ENCODE measurements at regions not wholly inside any gene's neighbourhood (a gene's known extent, or its start where the extent isn't known, plus 50 kb on each side); places are given as distances from the start of the nearest gene placed in this dataset.

DNA sequence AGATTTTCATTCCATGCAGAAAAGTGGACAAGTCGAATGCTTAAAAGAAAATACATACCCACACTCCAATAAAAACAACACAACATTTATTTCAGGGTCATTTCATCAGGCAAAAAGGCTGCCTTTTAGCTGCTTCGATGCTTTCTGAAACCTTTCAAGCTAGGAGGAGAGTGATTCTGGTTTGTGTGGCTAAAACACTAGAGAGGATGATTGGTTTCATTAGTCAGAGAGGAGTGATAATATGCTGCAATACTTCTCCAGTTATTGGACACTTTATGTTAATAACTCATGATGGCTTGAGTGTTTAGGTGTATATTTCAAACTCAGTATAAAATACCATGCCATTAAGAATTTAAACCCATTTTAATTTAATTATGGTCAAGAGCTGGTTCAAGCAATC is 614.0 kb downstream of the SLC4A3 start:
- Mint-ChIP-seq H3K27ac (no peak overlapping the region), H3K4me1 (ENCODE audit: low read depth) (no peaks in the 10 kb centered on the region), H3K9me3 (no peaks in the 10 kb centered on the region), H3K36me3 (ENCODE audit: low read depth) (no peaks in the 10 kb centered on the region), H3K4me3 (no peak overlapping the region), H3K27me3 (ENCODE audit: low read depth) (no peaks in the 10 kb centered on the region)
- CTCF ChIA-PET, result no interaction called here
- no peak for DNase-seq
- intact Hi-C loops (cut with micrococcal nuclease), result no loop called here

DNA sequence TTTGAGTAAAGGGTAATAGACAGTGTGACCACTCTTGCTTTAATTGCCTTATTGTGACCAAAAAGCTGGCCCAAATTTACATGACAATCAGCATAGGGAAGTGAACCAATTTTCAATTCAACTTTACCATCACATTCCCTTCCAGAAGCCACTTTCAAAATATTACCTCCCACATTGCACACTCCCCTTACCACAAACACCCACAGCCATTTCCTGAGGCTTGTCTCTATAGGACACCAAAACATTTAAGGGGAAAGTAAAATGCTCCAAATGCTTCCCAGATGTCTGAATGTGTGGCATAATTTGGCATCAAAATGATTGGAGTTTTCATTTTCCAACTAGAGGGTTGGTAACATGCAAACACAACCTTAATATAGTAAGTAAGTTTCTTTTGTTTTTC is 616.1 kb downstream of the SLC4A3 start:
- intact Hi-C loops (cut with micrococcal nuclease), result no loop called here
- Mint-ChIP-seq H3K9me3 (no peaks in the 10 kb centered on the region), H3K27me3 (ENCODE audit: low read depth) (peaks cover 2% of the 10 kb centered on the region), H3K36me3 (ENCODE audit: low read depth) (no peaks in the 10 kb centered on the region), H3K27ac (no peak overlapping the region), H3K4me3 (no peak overlapping the region), H3K4me1 (ENCODE audit: low read depth) (no peaks in the 10 kb centered on the region)
- no peak for DNase-seq
- CTCF ChIA-PET, result interaction anchor here (1.2 kb wide), 1 partner anchor 507 kb away, joined by 3 read pairs; no protein-coding TSS in a partner anchor

DNA sequence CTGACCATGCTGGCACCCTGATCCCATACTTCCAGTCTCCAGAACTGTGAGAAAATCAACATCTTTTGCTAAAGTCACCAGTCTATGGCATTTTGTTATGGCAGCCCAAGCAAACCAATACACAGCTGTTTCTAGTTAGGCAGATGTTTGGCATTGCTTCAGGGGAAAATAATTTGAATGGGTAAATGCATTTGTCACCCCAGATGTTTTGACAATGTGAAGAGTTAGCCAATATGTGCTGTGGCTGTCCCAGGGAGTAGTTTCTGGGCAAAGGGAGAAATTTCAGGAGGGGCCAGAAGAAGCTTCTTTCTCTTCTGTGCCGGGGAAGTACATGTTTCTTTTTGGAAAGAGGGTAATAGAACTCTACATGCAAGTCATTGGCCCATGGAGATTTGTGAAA is 619.0 kb downstream of the SLC4A3 start:
- no peaks in the 10 kb centered on the region for H3K9me3 Mint-ChIP-seq
- intact Hi-C loops (cut with micrococcal nuclease), result no loop called here
- H3K36me3 Mint-ChIP-seq (ENCODE audit: low read depth), result no peaks in the 10 kb centered on the region
- H3K27me3 Mint-ChIP-seq (ENCODE audit: low read depth), result peaks cover 2% of the 10 kb centered on the region
- H3K4me1 Mint-ChIP-seq (ENCODE audit: low read depth), result no peaks in the 10 kb centered on the region
- H3K4me3 Mint-ChIP-seq, result no peak overlapping the region
- no peak overlapping the region for H3K27ac Mint-ChIP-seq
- CTCF ChIA-PET, result no interaction called here
- no peak for DNase-seq

DNA sequence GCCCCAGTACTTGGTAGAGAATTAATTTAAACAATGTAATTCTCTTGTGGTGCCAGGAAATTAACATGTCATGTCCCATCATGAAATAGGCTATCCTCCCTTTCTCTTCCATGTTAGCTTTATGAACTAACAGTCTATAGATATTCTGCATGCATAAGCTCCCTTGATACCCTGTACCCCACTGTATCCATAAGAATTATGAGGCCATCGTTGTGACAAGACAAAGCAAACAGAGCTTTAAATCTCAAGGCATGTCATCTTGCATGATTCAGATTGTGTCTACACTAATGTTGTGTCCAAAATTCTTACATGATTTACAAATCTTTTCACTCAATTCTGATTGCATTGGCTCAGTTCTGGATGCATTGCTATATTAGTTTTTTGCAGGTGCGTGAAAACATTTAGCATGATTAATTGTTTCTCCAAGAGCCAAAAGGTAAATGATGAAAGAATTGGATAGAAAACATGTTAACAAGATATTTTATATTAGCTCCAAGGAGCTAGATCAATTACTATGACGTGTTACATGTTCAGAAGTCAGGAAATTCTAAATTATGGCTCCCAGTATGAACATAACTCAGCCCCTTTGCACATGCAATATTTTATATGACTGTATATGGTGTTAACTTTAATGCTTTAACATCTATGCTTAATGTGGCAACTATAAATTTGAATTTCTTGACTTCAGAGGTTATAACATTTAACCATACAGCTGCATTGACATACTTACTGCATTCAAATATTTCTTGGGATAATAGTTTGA is 620.3 kb downstream of the SLC4A3 start:
- Mint-ChIP-seq H3K4me1 (ENCODE audit: low read depth) (no peaks in the 10 kb centered on the region), H3K4me3 (no peak overlapping the region), H3K27ac (no peak overlapping the region), H3K27me3 (ENCODE audit: low read depth) (peaks cover 2% of the 10 kb centered on the region), H3K9me3 (peaks cover 1% of the 10 kb centered on the region), H3K36me3 (ENCODE audit: low read depth) (no peaks in the 10 kb centered on the region)
- CTCF ChIA-PET, result no interaction called here
- no peak for DNase-seq
- intact Hi-C loops (cut with micrococcal nuclease), result no loop called here

DNA sequence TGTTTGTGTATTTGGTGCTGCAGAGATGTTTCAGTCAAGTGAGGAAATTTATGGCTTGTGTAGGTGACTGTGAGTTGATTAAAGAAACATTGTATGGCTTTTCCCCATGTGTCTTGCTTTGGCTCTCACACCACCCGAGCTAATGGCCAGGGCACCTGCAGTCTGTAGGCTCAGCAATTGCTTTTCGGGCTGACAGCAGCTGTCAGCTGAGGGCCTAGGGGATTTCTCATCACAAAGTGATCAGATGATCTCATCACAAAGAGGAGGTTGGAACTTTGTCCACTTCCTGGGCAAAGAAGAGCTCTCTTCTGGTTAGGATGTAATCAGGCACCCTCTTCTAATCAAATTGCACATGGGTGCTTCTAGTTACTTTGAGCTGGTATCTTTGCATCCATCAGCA is 632.2 kb downstream of the SLC4A3 start:
- CTCF ChIA-PET, result no interaction called here
- Mint-ChIP-seq H3K4me1 (ENCODE audit: low read depth) (no peaks in the 10 kb centered on the region), H3K27ac (no peak overlapping the region), H3K4me3 (no peak overlapping the region), H3K27me3 (ENCODE audit: low read depth) (no peaks in the 10 kb centered on the region), H3K9me3 (no peaks in the 10 kb centered on the region), H3K36me3 (ENCODE audit: low read depth) (no peaks in the 10 kb centered on the region)
- intact Hi-C loops (cut with micrococcal nuclease), result no loop called here
- DNase-seq, result no peak

DNA sequence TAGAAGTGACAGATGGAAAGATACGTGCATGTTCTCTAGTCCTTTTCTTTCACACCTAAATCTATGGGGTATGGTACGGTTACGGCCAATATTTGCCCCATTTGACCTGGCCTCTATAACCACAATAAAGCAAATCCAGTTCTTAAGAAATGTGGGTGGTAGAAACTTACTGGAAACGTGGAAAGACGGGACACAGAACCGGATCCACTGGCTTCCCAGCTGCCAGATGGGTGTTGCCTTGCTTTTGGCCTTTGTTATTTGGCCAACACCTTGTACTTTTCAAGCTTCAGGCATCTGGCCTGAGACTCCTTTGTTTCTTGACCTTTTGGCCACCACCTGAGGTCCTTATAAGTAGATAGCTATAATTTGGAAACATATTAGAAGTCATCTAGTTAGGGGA is 635.9 kb downstream of the SLC4A3 start:
- H3K27me3 Mint-ChIP-seq (ENCODE audit: low read depth), result no peaks in the 10 kb centered on the region
- no peak overlapping the region for H3K27ac Mint-ChIP-seq
- CTCF ChIA-PET, result interaction anchor here (0.6 kb wide), 1 partner anchor 160 kb away, joined by 3 read pairs; no protein-coding TSS in a partner anchor
- no peaks in the 10 kb centered on the region for H3K9me3 Mint-ChIP-seq
- H3K36me3 Mint-ChIP-seq (ENCODE audit: low read depth), result no peaks in the 10 kb centered on the region
- no peak for DNase-seq
- no peak overlapping the region for H3K4me3 Mint-ChIP-seq
- H3K4me1 Mint-ChIP-seq (ENCODE audit: low read depth), result no peaks in the 10 kb centered on the region
- intact Hi-C loops (cut with micrococcal nuclease), result no loop called here

DNA sequence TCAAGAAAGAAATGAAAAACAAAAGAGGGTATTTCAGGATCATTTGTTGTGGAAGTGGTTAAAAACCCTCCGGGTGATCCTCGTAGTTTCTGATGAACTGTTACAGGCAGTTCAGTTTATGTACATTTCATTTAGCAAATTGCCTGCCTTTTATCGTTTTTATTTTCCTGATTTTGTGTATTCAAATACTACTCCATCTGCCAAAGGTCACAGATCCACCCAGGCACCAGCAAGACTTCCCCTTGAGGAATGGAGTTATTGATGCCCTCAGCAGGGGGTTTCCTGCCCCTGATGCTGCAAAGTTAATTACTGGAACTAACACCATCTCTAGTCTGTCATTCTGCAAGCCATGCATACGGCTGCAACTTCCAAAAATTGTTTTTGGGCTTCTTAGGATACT is 641.9 kb downstream of the SLC4A3 start:
- no peak for DNase-seq
- Mint-ChIP-seq H3K4me1 (ENCODE audit: low read depth) (no peaks in the 10 kb centered on the region), H3K36me3 (ENCODE audit: low read depth) (no peaks in the 10 kb centered on the region), H3K27ac (no peak overlapping the region), H3K9me3 (no peaks in the 10 kb centered on the region), H3K27me3 (ENCODE audit: low read depth) (no peaks in the 10 kb centered on the region), H3K4me3 (no peak overlapping the region)
- intact Hi-C loops (cut with micrococcal nuclease), result no loop called here
- CTCF ChIA-PET, result no interaction called here

DNA sequence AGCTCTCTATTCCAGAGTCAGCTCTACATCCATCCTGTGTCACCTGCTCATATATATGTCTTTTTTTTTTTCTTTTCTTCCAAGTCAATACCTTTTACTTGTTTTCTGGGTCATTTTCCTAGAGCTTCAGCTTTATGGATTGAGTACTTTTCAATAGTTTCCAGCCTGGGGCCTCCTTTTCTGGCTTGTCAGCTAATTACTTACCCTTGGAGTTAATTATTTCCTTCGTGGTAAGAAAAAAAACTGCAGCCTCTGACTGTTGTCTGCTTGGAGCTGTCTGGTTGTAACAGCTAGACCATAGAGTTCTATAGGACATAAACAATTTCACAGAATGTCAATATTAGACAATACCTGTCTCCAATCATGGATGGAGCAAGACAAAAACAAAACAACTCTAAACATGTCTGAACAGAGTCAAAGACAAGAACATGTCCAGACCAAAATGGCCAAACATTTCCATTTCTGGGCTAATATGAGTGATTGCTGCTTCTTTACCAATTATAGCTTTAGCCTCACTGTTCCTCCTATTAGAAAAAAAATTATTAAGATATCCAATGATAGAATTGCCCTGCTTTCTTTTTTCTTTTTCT is 643.1 kb downstream of the SLC4A3 start:
- Mint-ChIP-seq H3K36me3 (ENCODE audit: low read depth) (no peaks in the 10 kb centered on the region), H3K4me1 (ENCODE audit: low read depth) (no peaks in the 10 kb centered on the region), H3K27me3 (ENCODE audit: low read depth) (no peaks in the 10 kb centered on the region), H3K4me3 (no peak overlapping the region), H3K27ac (no peak overlapping the region), H3K9me3 (no peaks in the 10 kb centered on the region)
- intact Hi-C loops (cut with micrococcal nuclease), result no loop called here
- CTCF ChIA-PET, result interaction anchor here (0.6 kb wide), 1 partner anchor 939 kb away, joined by 3 read pairs; no protein-coding TSS in a partner anchor
- no peak for DNase-seq

DNA sequence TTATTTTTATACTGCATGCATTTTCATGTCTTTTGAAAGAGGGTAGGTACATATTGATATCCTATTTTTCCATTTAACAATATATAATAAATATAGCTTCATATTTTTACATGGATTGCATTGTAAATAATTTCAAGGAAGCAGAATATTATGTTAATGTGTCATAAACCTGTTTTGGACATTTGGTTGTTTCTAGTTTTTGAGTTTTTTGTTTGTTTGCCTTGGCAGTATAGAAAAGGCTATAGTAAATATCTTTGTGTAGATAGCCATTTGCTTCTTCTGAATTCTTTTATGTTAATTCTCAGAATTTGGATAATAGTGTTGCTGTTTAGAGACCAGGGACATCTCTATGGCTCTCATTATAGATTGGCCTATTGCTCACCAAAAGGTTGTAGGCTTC is 645.2 kb downstream of the SLC4A3 start:
- no peaks in the 10 kb centered on the region for H3K36me3 Mint-ChIP-seq (ENCODE audit: low read depth)
- no peaks in the 10 kb centered on the region for H3K4me1 Mint-ChIP-seq (ENCODE audit: low read depth)
- CTCF ChIA-PET, result interaction anchor here (0.6 kb wide), 1 partner anchor 63 kb away, joined by 3 read pairs; no protein-coding TSS in a partner anchor
- no peaks in the 10 kb centered on the region for H3K27me3 Mint-ChIP-seq (ENCODE audit: low read depth)
- H3K9me3 Mint-ChIP-seq, result no peaks in the 10 kb centered on the region
- DNase-seq, result no peak
- H3K4me3 Mint-ChIP-seq, result no peak overlapping the region
- intact Hi-C loops (cut with micrococcal nuclease), result no loop called here
- no peak overlapping the region for H3K27ac Mint-ChIP-seq

DNA sequence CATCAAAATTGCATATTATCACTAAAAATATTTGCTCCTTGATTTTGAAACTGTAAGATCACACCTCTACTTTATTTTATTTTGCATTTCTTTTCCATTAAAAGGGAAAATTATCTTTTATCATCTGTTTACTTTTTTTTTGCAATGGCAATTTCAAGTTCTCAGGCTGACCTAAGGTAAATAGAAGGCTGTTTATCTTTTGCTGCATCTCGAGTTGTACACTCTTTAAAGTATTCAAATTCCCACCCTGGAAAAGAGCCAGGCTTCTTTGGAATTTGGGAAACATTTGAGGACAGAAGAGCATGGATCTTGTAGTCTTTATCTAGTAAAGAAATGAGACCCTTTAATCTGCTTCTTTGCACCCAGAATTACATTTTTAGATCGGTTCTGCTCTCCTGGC is 645.7 kb downstream of the SLC4A3 start:
- no peaks in the 10 kb centered on the region for H3K4me1 Mint-ChIP-seq (ENCODE audit: low read depth)
- no peaks in the 10 kb centered on the region for H3K27me3 Mint-ChIP-seq (ENCODE audit: low read depth)
- CTCF ChIA-PET, result no interaction called here
- H3K9me3 Mint-ChIP-seq, result no peaks in the 10 kb centered on the region
- no peak for DNase-seq
- H3K36me3 Mint-ChIP-seq (ENCODE audit: low read depth), result no peaks in the 10 kb centered on the region
- H3K4me3 Mint-ChIP-seq, result no peak overlapping the region
- intact Hi-C loops (cut with micrococcal nuclease), result no loop called here
- H3K27ac Mint-ChIP-seq, result no peak overlapping the region

DNA sequence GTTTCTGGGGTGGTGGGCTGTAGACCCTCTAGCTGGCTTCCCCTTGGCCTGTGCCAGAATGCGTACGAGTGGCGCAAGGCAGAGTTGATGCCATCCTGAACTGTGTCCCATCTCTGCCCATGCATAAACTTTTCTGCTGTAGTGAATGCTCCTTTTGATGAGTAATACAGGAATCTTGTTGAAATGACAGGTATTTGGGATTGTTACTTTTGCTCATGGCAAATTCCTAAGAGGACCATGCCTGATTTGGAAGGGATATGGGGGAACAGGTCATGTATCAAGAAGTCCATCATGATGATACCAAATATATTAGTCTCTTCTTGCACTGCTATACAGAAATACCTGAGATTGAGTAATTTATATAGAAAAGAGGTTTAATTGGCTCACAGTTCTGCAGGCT is 648.0 kb downstream of the SLC4A3 start:
- Mint-ChIP-seq H3K9me3 (no peaks in the 10 kb centered on the region), H3K4me1 (ENCODE audit: low read depth) (no peaks in the 10 kb centered on the region), H3K36me3 (ENCODE audit: low read depth) (no peaks in the 10 kb centered on the region), H3K27ac (no peak overlapping the region), H3K27me3 (ENCODE audit: low read depth) (no peaks in the 10 kb centered on the region), H3K4me3 (no peak overlapping the region)
- CTCF ChIA-PET, result no interaction called here
- no peak for DNase-seq
- intact Hi-C loops (cut with micrococcal nuclease), result no loop called here

DNA sequence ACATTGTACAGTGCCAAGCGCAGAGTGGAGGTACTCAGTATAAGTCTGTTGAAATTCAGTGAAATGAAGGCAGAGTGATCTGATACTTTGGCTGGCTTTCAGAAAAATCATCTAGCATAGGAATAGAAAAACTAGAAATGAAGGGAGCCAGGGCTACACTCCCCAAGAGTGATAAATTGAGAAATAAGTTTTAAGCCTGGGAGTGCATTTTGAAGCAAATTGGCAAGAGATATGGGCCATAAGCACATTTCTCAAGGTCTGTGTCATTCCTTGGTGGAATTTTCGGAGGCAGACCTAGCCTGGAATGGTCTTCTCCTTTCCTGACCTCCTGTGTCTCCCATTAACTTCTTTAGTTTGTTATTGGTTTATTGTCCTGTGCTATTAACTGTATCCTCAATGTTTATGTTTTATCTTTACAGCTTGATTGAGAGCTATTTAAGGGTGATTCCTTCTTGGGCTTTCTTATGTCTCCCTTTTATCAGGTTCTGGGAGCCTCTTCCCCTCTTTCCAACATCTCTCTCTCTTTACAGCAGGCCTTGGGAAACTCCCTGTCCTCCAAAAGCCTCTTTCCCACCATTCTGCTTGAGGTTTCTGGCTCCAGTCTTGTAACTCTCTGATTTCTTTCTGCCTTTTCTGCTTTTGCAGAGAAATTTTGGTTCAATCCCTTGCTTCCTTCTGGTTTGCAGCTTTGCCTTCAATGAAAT is 649.5 kb downstream of the SLC4A3 start:
- H3K9me3 Mint-ChIP-seq, result no peaks in the 10 kb centered on the region
- H3K4me1 Mint-ChIP-seq (ENCODE audit: low read depth), result no peaks in the 10 kb centered on the region
- CTCF ChIA-PET, result no interaction called here
- H3K4me3 Mint-ChIP-seq, result no peak overlapping the region
- no peak overlapping the region for H3K27ac Mint-ChIP-seq
- H3K36me3 Mint-ChIP-seq (ENCODE audit: low read depth), result no peaks in the 10 kb centered on the region
- intact Hi-C loops (cut with micrococcal nuclease), result no loop called here
- H3K27me3 Mint-ChIP-seq (ENCODE audit: low read depth), result no peaks in the 10 kb centered on the region
- DNase-seq, result no peak

DNA sequence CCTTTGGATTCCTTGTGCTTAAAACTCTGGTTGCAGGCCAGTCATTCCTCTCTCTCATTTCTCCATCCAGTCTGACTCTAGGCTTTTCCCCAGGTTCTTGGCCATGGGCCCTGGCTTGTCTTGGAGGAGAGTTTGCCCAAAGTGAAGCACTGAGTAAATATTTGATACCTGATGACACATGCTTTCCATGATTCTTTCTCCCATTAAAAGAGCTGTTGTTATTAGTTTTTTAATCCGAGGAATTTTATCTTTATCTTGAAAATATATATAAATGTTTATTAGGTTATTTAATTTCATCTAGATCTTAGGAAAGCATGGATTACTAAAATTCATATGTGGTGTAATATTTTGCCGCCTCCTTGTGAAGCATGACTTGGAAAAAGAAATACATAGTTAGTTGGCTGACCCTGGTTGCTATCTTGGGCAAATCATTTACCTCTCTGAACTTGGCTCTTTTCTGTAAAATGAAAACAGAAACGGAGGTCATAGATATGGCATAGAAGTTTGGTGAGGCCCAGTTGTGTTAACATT is 650.1 kb downstream of the SLC4A3 start:
- no peak overlapping the region for H3K27ac Mint-ChIP-seq

More for the DNA sequence above, 650.1 kb downstream of the SLC4A3 start:
- intact Hi-C loops (cut with micrococcal nuclease), result no loop called here
- Mint-ChIP-seq H3K36me3 (ENCODE audit: low read depth) (no peaks in the 10 kb centered on the region), H3K4me1 (ENCODE audit: low read depth) (no peaks in the 10 kb centered on the region), H3K27me3 (ENCODE audit: low read depth) (no peaks in the 10 kb centered on the region), H3K4me3 (no peak overlapping the region), H3K9me3 (no peaks in the 10 kb centered on the region)
- no peak for DNase-seq
- CTCF ChIA-PET, result no interaction called here

Measured in activated naive CD4-positive, alpha-beta T cell treated with anti-CD3 and anti-CD28 coated beads for 36 hours (primary cell).